NCI-H2171 treated with DMSO at 0.1 percent for 48 hours (cell line): ENCODE measurements at regions not wholly inside any gene's neighbourhood (a gene's known extent, or its start where the extent isn't known, plus 50 kb on each side); places are given as distances from the start of the nearest gene placed in this dataset.
"Not testable (repeated sequence)": the region's sequence is repeated elsewhere in the genome, so short reads cannot be mapped to it uniquely, and the experiment has no call there.

Experiments used
- DNase-seq: peaks from one replicate; lab custom pipeline; 2025; lab: John Stamatoyannopoulos, UW

- not testable (repeated sequence) for DNase-seq
Observed at GRCh38 chr2:16753025-16753424, 87.4 kb upstream of the CYRIA start.

DNA sequence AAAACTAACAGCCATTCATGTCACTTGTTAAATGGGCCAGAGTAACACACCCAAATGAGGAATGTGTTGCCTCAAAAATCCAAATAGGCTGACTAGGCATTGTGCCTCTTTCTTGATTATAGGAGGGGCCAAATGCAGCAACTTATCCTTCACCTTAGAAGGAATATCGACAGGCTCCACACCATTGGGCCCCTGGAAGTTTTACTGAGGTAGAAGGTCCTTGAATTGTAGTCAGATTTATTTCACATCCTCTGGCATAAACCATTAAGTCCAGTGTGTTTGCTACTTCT, 85.2 kb upstream of the CYRIA start:
- DNase-seq = not testable (repeated sequence)

DNA sequence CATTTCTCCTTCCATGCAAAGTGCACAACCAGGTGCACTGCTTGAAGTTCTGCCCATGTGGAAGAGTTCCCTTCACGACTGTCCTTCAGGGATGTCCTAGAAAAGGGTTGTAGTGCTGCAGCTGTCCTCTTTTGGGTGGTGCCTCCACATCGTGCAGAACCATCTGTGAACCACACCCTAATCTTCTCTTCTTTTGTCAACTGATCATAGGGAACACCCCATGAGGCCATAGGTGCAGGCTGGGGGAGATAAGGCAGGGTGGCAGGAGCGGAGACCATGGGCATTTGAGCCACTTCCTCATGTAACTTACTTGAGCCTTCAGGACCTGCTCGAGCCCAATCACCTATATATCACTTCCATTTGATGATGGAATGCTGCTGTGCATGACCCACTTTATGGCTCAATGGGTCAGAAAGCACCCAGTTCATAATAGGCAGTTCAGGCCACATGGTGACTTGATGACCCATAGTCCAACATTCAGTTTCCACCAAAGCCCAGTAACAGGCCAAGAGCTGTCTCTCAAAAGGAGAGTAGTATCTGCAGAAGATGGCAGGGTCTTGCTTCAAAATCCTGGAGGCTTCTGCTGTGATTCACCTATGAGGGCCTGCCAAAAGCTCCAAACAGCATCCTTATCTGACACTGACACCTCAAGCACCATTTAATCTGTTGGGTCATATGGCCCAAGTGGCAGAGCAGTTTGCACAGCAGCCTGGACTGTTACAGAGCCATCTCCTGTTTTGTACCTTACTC, 84.7 kb upstream of the CYRIA start:
- DNase-seq = no peak

DNA sequence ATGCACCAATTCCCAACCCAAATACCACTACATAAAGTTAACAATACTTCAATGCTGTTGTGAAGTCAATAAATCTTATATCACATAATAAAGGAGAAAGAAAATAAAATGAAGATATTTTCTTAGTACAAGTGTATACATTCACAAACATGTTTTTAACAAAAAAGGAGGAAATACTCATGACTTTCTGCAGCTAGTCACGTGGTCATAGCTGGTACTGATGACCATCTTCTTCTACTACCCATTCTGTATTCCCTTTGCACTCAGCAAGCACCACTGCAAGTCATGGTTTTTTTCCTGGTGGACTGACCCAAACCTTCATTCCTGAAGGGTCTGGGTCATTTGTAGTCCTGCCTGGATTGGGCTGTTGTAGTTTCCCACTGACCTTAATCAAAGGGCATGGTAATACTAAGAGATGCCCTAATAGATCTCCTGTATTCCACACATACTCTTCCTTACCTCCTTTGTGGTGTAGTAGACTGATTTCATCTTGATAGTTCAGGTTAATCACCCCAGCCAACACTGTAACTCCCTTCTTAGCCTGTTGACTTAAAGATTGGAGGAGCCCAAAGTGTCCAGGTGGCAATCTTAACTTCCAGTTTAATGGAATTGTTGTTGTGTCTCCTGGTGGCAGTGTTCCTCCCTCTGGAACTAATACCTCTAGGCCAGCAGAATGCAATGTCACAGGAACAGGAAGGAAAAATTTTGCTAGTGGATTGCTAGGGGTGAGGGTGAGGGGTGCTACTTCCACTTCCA, 83.1 kb upstream of the CYRIA start:
- not testable (repeated sequence) for DNase-seq

GRCh38 chr2:16747689-16748088, 82.1 kb upstream of the CYRIA start:
- no peak for DNase-seq

DNA sequence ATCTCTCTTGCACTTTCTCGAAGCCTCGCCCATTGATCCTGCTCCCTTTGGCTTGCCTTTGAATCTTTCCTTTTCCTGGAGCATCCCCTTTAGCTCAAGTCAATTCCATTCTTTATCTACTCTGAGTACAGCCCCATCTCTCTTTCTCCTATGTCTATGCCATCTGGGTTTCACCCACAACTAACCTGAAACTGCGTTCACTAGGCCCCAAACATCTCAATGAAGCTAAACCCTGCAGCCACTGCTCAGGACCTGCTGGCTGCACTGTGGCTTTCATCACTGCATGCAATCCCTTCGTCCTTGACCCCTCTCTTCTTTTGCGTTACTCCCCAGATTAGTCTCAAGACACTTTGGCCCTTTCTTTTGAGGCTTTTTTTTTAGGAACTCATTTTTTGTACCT, 81.6 kb upstream of the CYRIA start:
- DNase-seq = no peak

GRCh38 chr2:16746833-16747232, 81.2 kb upstream of the CYRIA start:
- DNase-seq = no peak

DNA sequence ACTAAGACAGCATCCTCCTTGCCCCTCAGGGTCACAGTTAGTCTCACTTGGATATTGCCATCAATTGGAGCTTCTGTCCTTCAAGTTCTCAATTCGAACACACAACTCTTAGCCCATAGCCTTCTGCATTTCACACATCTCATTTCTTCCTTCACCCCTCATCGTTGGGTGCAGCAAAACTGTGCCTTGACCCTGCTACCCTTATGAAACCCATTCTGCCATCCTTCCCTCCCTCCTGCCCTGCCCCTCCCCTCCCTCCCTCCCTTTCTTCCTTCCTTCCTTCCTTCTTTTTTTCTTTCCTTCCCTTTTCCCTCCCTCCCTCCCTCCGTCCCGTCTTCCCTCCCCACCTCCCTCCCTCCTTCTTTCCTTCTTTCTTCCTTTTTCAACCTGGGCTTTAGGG, 80.7 kb upstream of the CYRIA start:
- no peak for DNase-seq

- no peak for DNase-seq
Observed at GRCh38 chr2:16745466-16745865, 79.8 kb upstream of the CYRIA start.

DNA sequence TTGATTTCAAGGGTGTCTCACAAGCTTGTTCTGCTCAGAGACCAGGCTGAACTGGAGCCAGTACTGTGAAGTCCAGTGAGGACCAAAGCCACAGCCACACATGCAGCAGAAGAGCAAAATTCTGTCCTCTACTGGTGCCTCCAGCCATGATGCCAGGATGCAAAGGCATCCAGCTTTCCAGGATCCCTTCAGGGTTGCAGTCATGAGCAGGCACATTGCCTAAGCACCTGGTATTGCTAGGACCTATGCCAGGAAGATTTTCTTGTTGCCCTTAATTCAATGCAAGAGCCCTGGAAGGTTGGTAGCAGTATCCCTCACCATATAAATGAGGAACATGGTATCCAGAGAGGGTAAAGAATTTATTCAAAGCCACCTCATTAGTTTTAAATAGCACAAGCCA, 78.9 kb upstream of the CYRIA start:
- no peak for DNase-seq

DNA sequence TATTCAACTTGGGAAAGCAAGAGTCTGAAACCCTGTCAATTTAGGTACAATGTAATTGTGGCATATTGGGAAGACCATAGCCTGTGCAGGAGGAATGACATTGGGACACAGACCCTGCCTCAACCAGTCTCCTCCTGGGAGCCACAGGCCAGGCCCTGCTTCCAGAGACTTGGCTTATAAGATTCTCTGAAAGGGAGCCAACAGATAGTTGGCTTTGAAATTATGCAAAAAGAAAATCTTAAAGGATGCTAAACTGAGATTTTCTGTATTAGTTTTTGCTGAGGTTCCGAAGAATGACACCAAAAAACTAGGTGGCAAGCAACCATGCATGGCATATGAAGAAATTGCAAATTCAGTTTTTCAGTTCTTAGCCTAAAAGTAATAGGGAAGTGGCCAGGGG, 76.4 kb upstream of the CYRIA start:
- DNase-seq = no peak

GRCh38 chr2:16741498-16741897, 75.9 kb upstream of the CYRIA start:
- DNase-seq = no peak

DNA sequence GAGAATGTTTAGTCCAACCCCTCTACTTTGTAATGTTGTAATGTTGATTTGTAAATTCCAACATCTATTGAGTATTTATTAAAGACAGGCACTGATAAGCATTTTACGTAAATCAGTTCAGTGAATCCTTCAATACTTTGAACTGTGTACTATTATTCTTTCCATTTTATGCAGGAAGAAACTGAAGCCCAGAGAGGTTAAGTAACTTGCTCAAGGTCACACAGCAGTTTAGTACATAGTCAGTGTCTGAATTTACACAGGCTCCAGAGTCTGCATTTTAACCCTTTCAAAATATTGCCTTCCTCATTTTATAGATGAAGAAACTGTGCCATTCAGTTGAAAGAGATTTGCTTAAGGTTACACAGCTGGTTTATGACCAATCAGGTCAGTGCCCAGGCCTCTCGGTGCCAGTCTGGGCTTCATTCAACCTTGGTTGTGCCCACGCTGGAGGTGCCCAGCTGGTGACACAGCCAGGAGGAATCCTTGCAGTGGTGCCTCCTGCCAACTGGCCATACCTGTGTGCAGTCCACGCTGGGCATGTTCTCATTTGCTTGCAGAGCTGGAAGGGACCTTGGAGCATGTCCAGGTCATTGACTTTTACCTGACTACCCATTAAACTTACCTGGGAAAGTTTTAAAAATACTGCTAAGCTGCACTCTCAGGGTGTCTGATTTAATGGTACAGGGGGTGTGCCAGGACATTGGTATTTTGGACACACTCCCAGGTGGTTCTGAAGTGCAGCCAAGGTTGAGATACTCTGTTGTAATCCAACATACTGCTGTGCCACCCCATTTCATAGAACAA, 74.3 kb upstream of the CYRIA start:
- DNase-seq = no peak

- no peak for DNase-seq
Observed at GRCh38 chr2:16738361-16739225, 73.0 kb upstream of the CYRIA start.

DNA sequence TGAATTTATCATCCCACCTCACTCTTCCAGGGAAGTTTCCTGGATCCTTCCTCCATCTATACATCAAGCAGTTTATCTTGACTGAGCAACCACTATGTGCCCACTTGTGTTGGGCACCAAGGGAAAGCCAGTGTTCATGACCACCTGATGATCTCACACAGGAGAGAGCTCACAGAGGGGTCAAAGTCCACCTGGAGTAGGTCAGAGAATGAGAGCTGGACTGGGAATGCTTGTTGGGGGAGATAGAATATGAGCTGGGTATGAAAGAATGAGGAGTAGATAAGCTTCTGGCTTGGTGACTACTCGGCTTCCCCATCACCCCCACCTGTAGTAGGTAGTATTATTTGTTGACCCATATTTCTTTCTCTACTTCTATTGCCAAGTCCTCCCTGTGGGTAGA, 72.2 kb upstream of the CYRIA start:
- DNase-seq = no peak

DNA sequence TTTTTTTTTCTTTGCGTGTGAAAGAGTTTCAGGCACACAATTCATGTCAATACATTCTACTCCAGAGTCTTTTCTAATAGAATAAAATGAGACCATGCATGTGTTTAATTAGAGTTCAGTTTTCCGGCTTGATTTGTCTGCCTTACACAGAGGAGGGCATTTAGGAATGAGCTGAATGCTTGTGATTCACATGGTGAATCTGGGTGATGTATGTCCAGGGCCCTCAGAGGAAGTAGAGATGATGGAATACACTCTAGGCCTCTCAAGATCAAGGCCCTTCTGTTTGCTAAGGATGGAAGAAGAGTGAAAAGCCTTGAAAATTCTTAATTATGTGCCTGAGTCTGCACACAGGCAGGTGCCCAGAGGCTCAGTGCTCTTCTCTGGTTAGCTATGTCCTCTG, 71.0 kb upstream of the CYRIA start:
- DNase-seq = no peak

DNA sequence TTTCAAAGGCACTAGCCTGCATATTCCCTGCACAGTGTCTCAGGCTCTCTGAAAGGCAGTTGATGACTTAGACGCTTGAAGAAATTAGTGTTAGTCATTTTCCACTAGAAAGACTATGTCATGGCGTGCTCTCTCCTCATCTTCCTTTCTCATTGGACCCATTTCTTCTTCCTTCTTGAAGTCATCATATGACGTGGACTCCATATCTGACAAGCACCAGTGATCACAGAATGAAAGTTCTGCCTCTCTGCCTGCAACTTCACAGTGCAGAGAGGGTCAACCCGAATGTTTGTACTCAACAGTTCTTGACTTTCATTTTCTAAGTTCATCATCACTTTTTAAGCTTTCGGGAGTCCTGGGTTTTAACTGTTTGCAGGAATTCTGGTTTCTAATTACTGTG, 63.7 kb upstream of the CYRIA start:
- no peak for DNase-seq

GRCh38 chr2:16728351-16729136, 62.9 kb upstream of the CYRIA start:
- no peak for DNase-seq

- DNase-seq = not testable (repeated sequence)
Observed at GRCh38 chr2:16727849-16728248, 62.2 kb upstream of the CYRIA start.

GRCh38 chr2:16727256-16727655, 61.6 kb upstream of the CYRIA start:
- DNase-seq = no peak

- DNase-seq = no peak
Observed at GRCh38 chr2:16726577-16726976, 60.9 kb upstream of the CYRIA start.
